ENCODE measurements at regions not wholly inside any gene's neighbourhood (a gene's known extent, or its start where the extent isn't known, plus 50 kb on each side); places are given as distances from the start of the nearest gene placed in this dataset.

DNA sequence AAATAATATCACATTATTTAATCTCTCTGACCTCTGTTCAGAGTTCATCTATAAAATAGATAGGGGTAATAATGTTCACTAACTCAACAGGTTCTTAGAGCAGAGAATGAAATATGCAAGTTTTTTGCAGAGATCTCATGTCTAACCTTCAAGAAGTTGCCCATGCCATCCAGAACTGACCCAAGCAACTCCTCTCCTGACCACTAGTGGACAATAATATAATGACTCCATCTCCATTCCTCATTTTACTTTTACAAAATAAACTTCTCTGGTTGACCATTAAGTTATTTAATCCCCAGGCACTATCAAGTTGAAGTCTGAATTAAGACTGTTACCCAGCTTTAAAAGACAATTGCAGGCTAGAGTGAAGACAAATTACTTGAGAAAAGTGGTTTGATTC lies 382.6 kb downstream of the KCNA4 start:
- TF ChIP-seq, protein P1, sequence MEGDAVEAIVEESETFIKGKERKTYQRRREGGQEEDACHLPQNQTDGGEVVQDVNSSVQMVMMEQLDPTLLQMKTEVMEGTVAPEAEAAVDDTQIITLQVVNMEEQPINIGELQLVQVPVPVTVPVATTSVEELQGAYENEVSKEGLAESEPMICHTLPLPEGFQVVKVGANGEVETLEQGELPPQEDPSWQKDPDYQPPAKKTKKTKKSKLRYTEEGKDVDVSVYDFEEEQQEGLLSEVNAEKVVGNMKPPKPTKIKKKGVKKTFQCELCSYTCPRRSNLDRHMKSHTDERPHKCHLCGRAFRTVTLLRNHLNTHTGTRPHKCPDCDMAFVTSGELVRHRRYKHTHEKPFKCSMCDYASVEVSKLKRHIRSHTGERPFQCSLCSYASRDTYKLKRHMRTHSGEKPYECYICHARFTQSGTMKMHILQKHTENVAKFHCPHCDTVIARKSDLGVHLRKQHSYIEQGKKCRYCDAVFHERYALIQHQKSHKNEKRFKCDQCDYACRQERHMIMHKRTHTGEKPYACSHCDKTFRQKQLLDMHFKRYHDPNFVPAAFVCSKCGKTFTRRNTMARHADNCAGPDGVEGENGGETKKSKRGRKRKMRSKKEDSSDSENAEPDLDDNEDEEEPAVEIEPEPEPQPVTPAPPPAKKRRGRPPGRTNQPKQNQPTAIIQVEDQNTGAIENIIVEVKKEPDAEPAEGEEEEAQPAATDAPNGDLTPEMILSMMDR (IDR thresholded peaks at IDR 0.05; ENCODE audit: borderline replicate concordance, extremely low read depth, low read length, poor library complexity, severe bottlenecking), result no peak
- no peak for TF ChIP-seq EZH2 (IDR thresholded peaks at IDR 0.05; ENCODE audit: borderline replicate concordance, low read depth, low read length, severe bottlenecking)

Data from DND-41 (cell line).